ENCODE measurements at regions not wholly inside any gene's neighbourhood (a gene's known extent, or its start where the extent isn't known, plus 50 kb on each side); places are given as distances from the start of the nearest gene placed in this dataset.

- Histone ChIP-seq H3K27me3 (no peaks in the 10 kb centered on the region), H3K36me3 (no peaks in the 10 kb centered on the region), H3K4me1 (no peaks in the 10 kb centered on the region), H3K4me3 (no peak overlapping the region), H3K9me3 (no peaks in the 10 kb centered on the region), H3K27ac (no peak overlapping the region)
- TF ChIP-seq POLR2A (IDR thresholded peaks at IDR 0.05): no peak
- TF ChIP-seq CTCF (IDR thresholded peaks at IDR 0.05): no peak
- no peak for TF ChIP-seq POLR2AphosphoS5 (IDR thresholded peaks at IDR 0.05; ENCODE audit: insufficient read depth in 1 of 2, low read depth in 1 of 2)
- intact Hi-C loops (cut with DNase I): no loop called here
- DNase-seq (ENCODE audit: extremely low spot score in 2 of 2): no peak
Observed at GRCh38 chr5:109917154-109917546, 227.4 kb downstream of the MAN2A1 start.

- Histone ChIP-seq H3K36me3 (no peaks in the 10 kb centered on the region), H3K9me3 (no peaks in the 10 kb centered on the region), H3K4me1 (no peaks in the 10 kb centered on the region), H3K4me3 (no peak overlapping the region), H3K27me3 (no peaks in the 10 kb centered on the region), H3K27ac (no peak overlapping the region)
- intact Hi-C loops (cut with DNase I): no loop called here
- no peak for TF ChIP-seq POLR2AphosphoS5 (IDR thresholded peaks at IDR 0.05; ENCODE audit: insufficient read depth in 1 of 2, low read depth in 1 of 2)
- no peak for TF ChIP-seq POLR2A (IDR thresholded peaks at IDR 0.05)
- TF ChIP-seq CTCF (IDR thresholded peaks at IDR 0.05): no peak
- DNase-seq (ENCODE audit: extremely low spot score in 2 of 2): no peak
Observed at GRCh38 chr5:109917966-109918365, 228.2 kb downstream of the MAN2A1 start.

GRCh38 chr5:109920736-109921135, 231.0 kb downstream of the MAN2A1 start:
- no peak for DNase-seq (ENCODE audit: extremely low spot score in 2 of 2)
- intact Hi-C loops (cut with DNase I): no loop called here
- H3K27me3 ChIP-seq: no peaks in the 10 kb centered on the region

GRCh38 chr5:109921735-109922380, 232.1 kb downstream of the MAN2A1 start:
- intact Hi-C loops (cut with DNase I): no loop called here
- H3K36me3 ChIP-seq: no peaks in the 10 kb centered on the region
- H3K27ac ChIP-seq: no peak overlapping the region
- no peak for DNase-seq (ENCODE audit: extremely low spot score in 2 of 2)
- no peaks in the 10 kb centered on the region for H3K9me3 ChIP-seq
- TF ChIP-seq POLR2AphosphoS5 (IDR thresholded peaks at IDR 0.05; ENCODE audit: insufficient read depth in 1 of 2, low read depth in 1 of 2): no peak
- TF ChIP-seq CTCF (IDR thresholded peaks at IDR 0.05): no peak
- TF ChIP-seq POLR2A (IDR thresholded peaks at IDR 0.05): no peak
- no peaks in the 10 kb centered on the region for H3K27me3 ChIP-seq
- H3K4me1 ChIP-seq: no peaks in the 10 kb centered on the region
- no peak overlapping the region for H3K4me3 ChIP-seq

More at GRCh38 chr5:109920736-109921135, 231.0 kb downstream of the MAN2A1 start:
- TF ChIP-seq POLR2AphosphoS5 (IDR thresholded peaks at IDR 0.05; ENCODE audit: insufficient read depth in 1 of 2, low read depth in 1 of 2) (no peak), CTCF (IDR thresholded peaks at IDR 0.05) (no peak), POLR2A (IDR thresholded peaks at IDR 0.05) (no peak)
- Histone ChIP-seq H3K4me3 (no peak overlapping the region), H3K36me3 (no peaks in the 10 kb centered on the region), H3K9me3 (no peaks in the 10 kb centered on the region), H3K27ac (no peak overlapping the region), H3K4me1 (no peaks in the 10 kb centered on the region)

- Histone ChIP-seq H3K9me3 (no peaks in the 10 kb centered on the region), H3K27me3 (no peaks in the 10 kb centered on the region), H3K4me3 (no peak overlapping the region), H3K27ac (no peak overlapping the region), H3K4me1 (no peaks in the 10 kb centered on the region), H3K36me3 (no peaks in the 10 kb centered on the region)
- no peak for TF ChIP-seq POLR2AphosphoS5 (IDR thresholded peaks at IDR 0.05; ENCODE audit: insufficient read depth in 1 of 2, low read depth in 1 of 2)
- no peak for TF ChIP-seq POLR2A (IDR thresholded peaks at IDR 0.05)
- no peak for TF ChIP-seq CTCF (IDR thresholded peaks at IDR 0.05)
- intact Hi-C loops (cut with DNase I): no loop called here
- DNase-seq (ENCODE audit: extremely low spot score in 2 of 2): no peak
Observed at GRCh38 chr5:109922381-109922995, 232.8 kb downstream of the MAN2A1 start.
